NCI-H1417 (cell line): ENCODE measurements at regions not wholly inside any gene's neighbourhood (a gene's known extent, or its start where the extent isn't known, plus 50 kb on each side); places are given as distances from the start of the nearest gene placed in this dataset.

Experiments used
- DNase-seq, 3 experiments: peaks; one replicate each; lab custom pipeline; 2025; lab: John Stamatoyannopoulos, UW

DNA sequence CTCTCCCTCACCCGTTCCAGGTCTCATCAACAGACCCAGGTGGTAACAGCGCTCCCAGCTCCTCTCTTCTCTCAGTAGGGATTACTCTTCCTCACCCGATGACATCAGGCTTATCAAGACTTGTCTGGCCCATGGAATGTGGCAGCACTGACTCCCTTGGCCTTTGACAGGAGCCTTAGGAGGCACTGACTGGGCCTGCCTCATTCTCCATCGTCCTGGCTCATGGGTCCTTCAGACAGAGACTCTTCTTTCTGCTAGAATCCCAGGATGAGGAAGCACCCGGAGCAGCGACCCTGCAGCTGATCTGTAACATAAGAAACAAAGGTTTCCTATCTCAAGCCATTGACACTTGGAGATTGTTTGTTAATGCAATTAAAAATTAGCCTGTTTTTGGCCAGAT, 1063.6 kb downstream of the TBC1D22A start:
- no peak for DNase-seq

DNA sequence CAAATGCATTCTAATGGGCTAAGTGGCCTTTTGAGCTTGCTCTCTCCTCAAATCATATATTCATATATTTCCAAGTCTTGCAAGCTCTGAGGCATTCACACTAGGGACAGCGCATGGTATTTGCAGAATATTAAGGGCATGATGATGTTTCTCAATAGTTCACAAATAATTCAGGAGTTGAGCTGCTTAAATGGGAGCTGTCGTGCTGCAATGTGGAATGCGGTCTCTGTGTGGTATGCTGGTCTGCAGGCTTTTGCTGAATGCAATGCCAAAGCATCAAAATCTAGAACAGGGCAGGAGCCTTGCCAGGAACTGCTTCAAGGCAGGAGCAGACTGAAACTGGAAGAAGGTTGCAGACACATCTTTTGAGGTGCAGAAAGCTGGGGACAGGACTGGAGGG, 1060.0 kb downstream of the TBC1D22A start:
- no peak for DNase-seq

DNA sequence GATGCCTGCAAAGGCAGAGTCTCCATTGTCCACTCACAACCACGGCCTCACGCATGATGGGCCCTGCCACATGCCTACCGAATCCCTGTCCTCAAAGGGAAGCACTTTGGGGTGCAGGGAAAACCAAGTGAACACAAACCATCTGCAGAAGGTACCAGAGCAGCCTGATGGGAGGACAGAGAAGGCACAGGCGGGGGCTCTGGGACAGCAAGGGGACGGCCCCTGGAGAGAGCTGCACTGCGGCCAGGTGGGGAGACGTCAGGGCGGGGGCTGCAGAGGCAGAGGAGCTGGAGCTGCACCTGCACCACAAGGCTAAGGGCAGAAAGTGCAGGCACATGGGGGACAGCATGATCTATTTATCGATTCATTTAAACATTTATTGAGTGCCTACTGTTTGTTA, 1056.0 kb downstream of the TBC1D22A start:
- DNase-seq: no peak

DNA sequence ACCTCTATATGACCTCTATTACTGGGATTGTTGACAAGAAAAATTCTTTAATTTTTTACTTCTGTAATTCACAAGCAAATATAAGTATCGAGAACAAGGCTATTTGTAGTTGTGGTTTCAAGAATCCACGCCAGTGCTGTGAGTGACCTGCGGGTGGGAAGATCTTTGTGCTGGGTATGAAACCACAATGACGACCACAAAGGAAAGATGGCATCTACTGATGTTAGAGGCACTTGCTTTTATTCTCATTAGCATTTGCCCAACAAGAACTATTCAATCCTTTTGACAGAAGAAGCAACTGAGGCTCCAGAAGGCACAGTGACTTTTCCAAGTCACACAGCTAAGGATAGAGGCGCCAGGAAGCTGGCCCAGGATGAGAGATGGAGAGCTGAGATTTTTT, 1054.9 kb downstream of the TBC1D22A start:
- no peak for DNase-seq

DNA sequence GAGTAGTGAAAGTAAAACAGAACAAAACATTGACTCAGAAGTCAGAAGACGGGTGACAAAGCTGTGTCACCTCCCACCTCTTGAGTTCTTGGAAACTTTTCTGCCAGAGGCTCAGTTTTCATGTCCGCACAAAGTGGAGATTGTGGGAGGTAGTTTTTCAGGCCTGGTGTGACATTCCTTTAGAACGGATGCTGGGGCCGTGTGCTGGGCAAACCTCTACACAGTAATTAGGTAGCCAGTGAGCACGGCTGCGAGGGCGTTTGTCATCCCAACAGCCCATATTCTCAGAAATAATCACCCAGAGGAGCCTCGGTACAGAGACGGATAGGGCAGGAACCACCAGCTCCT, 1054.4 kb downstream of the TBC1D22A start:
- no peak for DNase-seq

DNA sequence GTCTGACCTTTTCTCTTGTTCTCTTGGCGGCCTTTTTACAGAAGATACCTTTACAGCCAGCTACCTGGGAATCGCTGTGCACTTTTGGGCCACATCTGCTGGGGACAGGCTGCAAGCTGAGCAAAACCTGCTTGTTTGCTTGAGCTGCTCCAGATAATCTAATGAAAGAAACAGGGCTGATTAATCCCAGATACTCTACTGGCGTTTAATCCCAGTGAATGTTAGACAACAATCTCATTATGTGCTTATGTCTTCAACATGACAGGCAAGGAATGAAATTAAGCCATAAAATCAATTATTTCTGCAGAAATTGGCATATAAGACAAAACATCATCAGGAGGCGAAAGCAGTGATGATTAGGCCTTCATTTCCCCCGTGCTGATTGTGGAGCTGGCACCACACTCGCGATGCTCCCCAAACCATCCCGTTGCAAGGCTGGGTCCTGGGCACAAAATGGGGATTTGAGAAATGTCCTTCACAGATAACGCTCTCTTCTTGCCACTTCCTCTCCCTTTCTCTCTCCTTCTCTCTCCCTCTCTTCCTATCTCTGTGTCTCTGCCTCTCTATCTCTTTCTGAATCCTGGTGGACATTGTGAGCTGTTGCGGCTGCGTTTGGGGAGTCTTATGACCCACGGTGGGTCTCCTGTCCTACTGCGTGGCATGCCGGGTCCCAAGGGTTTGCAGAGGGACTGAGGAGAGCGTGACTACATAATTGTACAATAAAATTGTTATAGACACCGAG, 1053.8 kb downstream of the TBC1D22A start:
- no peak for DNase-seq

DNA sequence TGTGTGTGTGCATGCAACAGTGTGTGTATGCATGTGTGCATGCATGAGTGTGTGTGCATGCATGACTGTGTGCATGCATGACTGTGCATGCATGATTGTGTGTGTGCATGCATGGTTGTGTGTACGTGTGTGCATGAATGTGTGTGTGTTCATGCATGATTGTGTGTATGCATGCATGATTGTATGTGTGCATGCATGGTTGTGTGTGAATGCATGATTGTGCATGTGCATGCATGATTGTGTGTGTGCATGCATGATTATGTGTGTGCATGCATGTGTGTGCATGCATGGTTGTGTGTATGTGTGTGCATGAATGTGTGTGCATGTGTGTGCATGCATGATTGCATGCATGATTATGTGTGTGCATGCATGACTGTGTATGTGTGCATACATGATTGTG, 1052.0 kb downstream of the TBC1D22A start:
- no peak for DNase-seq

DNA sequence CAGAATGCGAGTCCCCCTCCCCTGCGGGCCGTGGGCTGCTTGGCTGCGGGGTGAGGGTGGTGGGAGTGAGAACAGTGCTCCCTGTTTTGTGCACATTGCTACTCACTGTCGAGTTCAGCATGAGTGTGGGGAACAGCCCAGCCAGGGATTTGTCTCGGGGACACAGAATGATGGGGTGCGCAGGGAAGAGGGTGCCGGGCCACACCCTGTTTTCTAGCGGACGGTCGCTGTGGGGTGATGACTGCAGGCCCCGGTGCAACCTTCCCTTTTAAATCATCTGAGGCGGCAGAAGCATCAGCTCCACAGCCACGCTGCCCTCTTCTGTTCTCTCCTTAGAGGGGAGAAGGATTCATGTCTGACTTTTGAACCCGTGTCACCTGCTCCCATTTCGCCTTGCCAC, 1051.2 kb downstream of the TBC1D22A start:
- DNase-seq: no peak

DNA sequence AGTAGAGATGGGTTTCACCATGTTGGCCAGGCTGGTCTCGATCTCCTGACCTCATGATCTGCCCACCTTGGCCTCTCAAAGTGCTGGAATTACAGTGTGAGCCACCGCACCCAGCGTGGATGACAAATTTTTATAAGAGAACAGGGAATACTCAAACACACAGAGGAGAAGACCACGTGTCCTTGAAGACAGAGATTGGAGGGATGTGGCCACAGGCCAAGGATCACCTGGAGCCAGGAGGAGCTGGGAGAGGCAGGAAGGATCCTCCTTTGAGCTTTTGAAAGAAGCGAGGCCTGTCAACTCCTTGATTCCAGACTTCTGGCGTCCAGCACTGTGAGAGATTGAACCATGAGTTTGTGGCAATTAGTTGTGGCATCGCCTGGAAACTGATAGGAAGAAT, 1049.5 kb downstream of the TBC1D22A start:
- DNase-seq: no peak

DNA sequence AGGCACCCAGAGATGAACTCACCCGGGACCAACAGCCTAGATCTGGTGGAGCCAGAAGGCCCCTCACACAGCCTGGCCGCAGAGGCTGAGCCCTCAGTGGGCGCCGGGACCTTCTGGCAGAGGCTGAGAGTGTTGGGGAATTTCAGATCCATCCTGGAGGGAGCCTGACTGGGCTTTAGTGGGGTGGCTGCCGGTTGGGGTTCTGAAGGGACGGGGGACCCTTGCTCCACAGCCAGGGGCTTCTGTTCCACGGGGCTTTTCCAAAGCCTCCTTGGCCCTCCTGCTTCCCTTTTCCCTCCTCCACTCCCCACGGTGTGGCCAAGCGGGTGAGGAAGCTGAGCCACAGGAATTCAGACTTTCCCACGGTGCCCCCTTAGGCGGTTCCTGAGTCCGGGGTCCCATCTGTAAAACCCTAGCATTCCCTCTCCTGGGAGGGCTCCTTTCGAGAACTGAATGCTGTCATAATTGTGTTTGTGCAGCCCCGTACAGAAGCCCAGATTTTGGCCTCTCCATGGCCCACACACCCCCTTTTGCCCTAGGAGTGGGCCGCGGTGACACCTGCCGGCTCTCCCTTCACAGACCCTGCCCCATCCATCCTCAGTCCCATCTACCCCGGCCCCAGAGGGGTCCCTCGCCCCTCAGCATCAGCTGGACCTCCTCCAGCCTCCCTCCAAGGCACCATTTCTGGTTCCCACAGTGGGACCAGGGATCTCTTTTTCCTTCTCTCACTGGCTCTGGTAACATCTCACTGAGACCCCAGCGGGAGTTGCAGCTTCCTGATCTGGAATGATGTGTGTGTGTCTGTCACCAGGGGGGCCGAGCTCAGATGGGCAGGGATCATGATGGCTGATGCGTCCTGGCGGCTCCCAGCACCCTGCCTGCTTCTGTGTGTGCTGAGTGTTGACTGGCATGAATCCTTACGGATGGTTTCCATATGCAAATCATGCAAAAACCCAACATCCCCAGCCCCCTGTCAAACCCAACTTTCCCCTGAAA, 1048.4 kb downstream of the TBC1D22A start:
- no peak for DNase-seq

DNA sequence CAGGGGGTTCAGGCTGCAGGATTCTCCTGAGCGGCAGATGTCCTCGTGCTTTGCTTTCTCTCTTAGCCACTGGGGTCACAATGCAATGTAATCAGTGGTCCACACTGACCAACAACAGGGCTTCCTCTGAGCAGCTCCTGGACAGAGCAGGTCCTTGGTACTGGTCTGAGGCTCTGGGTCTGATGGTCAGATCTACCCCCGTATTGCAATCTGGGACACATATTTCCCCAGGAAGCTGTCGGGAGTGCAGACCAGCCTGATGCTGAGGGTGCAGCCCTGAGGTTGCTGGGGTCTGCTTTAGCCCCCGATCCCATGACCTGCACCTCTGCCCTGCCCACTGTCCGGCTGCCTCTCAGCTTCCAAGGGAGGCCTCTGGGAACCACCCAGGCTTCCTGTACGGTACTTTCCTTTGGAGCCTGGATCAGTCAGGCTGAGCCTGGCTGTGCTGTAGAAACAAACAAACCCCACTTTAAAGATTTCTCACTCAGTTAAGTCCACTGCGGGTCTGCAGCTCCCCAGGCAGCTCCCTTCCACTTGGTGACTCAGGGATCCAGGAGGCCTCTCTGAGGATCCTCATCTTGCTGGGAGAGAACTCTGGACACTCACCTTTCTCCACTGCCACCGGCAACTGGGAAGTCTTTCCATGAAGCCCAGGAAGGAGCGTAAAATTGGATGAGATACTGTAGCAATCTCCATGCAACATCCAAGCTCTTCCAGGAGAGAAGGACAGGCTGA, 1046.6 kb downstream of the TBC1D22A start:
- no peak for DNase-seq

DNA sequence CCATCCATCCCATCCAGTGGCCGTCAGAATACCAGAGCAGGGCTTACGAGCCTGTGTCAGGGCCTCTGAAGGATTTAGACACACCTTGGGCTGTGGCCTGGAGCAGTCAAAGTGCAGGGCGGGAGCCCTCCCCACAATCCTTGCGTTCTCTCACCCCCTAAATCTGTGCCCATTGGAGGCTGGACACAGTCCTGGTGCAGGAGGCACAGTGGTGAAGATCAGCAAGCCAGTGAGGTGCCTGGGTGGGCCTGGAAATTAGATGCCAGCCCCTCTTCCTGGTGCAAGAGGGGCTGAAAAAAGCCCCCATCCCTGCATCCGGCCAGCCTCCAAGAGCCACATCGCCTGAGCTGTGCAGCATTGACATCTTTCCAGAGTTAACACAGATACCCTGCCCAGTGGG, 1045.8 kb downstream of the TBC1D22A start:
- DNase-seq: no peak

DNA sequence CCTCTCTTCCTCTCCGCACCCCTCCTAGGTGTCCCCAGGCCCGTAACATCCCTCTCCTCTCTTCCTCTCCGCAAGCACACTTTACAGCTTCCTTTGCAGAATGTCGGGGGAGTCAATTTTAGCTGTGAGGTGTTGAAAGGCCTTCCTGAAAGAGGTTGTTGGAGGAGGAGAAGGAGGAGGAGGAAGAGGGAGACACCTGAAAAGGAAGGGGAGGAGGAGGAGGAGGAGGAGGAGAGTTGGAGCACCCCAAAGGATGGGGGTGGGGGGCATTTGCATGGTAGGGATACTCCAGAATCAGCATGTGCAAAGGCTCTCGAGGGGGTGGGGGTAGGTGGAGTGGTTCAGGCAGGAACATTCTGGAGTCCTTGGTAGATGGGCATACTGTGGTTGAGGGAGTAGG, 1045.1 kb downstream of the TBC1D22A start:
- no peak for DNase-seq

DNA sequence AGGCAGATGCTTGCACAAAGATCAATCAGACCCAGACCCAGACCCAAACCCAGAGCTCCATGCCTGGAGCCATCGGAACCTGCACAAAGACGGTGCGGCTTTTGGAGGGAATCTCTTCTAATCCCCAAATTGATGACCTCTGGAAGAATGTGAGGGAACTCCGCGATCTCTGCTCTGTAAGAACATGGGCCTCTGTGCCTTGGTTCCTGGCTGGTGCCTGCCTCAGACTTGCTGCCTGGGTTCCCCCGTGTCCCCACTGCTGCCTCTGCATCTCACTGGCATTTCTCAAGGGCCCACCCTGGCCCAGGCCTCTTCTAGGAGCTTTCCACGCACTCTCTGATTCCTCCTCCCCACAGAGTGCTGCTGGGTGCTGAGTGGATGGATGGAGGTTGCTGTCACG, 1044.4 kb downstream of the TBC1D22A start:
- no peak for DNase-seq

DNA sequence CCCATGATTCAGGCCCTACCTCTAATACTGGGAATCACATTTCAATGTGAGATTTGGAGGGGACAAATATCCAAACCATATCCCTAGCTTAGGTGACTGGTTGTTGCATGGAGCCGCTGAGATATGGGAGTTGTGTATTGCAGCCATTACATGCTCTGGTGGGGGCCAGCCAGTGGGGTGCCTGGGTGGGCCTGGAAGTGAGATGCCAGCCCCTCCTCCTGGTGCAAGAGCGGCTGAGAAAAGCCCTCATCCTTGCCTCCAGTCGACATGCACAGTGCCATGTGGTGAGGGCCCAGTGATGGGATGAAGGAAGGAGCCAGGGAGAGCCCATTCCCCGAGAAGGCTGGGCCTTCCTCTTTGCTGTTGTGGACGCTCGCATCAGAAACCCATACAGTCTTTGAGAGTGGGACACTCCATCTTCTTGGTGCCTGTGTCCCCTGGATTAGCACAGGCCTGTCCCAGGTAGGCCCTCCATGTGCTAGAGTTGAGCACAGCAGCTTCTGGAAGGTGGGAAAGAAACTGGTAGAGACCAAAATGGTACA, 1043.0 kb downstream of the TBC1D22A start:
- DNase-seq: no peak

DNA sequence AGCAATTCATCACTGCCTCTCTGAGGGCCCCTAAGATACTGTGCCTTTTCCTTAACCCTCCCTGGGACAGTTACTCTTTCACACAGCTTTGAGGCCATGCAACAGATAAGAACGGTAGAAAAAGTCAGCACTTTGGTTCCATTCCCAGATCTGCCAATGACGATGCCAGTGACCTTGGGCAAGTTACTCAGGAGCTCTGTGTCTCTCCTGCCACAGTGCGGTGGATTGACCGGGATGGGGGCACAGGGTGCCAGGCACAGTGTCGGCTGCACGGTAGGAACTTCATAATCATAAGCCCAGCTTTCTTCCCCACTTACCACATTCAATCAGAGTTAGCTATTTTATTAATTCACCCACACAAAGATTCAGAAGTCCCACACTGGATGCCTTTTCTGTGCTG, 1041.8 kb downstream of the TBC1D22A start:
- no peak for DNase-seq

DNA sequence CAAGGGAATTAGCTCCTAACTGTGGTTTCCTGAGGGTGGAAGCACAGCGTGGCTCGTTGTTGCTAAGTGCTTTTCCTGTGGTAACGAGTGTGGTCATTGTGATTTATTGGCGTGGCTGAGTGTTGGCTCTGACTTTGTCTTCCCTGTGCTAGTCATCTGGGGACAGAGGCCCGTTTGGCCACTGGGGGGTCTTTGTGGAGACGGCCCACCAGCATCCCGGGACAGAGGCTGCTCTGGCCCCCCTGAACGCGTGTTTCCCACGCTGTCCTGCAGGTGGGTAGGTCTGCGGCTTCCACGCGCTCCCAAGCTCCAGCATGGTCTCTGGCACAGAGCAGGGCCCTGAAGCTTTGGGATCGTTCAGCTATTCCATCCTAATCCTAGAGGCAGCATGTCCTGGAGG, 1040.0 kb downstream of the TBC1D22A start:
- no peak for DNase-seq

DNA sequence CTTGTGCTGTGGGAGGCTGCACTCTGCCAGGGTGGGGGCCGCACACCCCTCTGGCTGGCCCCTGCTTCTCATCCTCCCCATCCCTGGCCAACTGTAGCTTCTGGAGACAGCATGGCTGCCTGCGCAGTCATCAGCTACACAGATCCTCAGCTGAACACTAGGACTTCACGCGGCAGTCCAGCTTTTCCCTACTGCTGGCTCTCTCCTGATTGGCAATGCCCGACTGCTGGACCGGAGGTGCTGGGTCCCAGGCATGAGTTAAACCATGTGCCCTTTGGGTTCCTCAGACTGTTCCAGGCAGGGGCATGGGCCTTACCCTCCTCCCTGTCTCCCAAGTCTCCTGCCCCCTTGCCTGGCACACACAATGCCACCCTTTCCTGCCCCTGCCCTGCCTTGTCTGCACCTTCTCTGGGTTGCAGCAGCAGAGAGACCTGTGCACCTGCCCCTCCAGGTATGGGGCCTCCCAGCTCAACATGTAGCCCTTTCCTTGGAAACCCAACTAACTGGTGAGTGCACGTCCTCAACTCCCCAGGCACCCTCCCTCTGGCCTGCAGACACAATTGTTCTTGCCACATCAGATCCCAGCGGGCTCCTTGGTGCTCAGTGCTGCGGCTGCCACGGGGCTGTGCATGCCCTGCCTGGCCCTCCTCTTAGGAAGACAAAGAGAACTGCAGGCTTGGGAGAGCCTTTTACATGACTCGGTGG, 1039.2 kb downstream of the TBC1D22A start:
- DNase-seq: no peak

DNA sequence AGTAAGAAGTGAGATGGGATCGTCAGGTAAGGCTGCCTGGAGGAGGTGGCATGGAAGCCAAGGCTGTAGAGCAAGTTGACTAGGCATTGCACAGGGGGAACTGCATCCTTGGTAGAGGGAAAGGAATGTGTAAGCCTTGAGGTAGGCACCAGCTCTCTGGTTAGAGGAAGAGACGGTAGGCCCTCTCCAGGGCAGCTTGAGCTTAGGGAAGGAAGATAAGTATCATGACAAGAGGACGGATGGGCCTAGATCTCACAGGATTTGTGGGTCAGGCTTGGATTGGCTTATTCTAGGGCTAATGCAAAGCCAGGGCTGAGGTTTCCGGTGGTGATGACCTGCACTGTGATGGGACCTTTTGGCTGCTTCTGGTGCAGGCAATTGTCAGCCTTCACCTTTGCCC, 1035.8 kb downstream of the TBC1D22A start:
- no peak for DNase-seq

DNA sequence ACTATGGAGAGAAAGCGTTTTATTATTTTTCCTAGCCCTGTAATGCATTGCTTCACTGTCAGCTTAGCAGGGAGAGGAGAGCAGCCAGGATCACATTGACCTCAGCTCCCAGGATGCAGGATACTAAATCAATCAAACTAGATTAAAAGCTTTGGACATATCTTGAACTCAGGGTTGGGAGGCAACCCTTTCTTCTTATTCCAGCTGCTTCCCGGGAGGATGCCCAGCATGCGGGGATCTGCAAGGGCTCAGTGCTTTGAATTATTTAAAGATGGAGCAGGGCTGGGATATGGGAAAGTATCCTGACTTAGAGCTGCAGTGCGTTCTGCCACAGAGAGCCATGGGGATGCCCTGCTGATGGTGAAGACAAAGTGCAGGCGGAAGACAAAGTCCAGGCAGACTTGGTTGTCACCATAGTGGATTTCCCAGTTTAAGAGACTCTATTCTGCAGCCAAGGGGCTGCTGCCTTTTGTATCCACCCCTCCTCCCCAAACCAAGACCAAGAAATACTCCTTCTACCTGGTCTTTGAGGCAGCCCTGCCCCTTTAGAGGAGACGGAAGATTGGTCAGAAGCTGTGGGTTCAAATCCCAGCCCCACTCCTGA, 1035.0 kb downstream of the TBC1D22A start:
- DNase-seq: no peak
